B cell (primary cell): ENCODE measurements at regions not wholly inside any gene's neighbourhood (a gene's known extent, or its start where the extent isn't known, plus 50 kb on each side); places are given as distances from the start of the nearest gene placed in this dataset.

Experiments
- CTCF ChIP-seq: fragments of 200-600 bp; IDR thresholded peaks from one replicate; pipeline ENCODE4 v1.8.0; 2022; ENCODE audit warnings: antibody characterized with exemption, mild to moderate bottlenecking
- EZH2 ChIP-seq: IDR thresholded peaks from 2 replicates; pipeline ENCODE4 v1.6.1; 2012; ENCODE audit warnings: borderline replicate concordance, low read depth, mild to moderate bottlenecking, moderate library complexity, low read length; ENCODE audit not compliant: insufficient read depth, poor library complexity, severe bottlenecking

DNA sequence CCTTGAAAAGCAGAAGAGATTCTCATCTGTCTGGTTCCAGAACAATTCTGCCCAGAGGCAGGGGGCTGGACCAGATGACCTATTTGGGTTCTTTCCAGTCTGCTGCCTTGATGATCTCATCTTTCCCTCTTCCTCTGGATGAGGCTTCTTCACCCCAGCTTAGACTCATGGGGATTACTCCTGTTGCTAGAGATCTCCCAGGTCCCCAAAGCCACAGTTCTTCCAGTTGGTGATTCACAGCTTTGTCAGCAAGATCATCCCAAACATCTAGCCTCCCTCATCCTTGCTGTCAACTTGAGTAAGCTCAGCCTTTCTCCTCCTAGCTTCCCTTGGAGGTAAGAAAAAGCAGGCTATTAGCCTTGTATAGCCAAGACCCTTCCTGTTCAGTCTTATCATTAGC lies 64.2 kb upstream of the PJA1 start:
- no peak for TF ChIP-seq CTCF
- TF ChIP-seq EZH2, result no peak
